H1 (cell line): ENCODE measurements at regions not wholly inside any gene's neighbourhood (a gene's known extent, or its start where the extent isn't known, plus 50 kb on each side); places are given as distances from the start of the nearest gene placed in this dataset.

Experiments used
- CTCF ChIA-PET: fragments of 300-600 bp; sonication (Branson Sonifier 250); formaldehyde crosslinking; loops from one replicate; lab custom pipeline; 2021; ENCODE audit not compliant: partially characterized antibody; lab: Charles Lee
- POLR2A ChIA-PET: fragments of 300-600 bp; sonication (Branson Sonifier 250); formaldehyde crosslinking; loops from one replicate; lab custom pipeline; 2021; ENCODE audit warnings: inconsistent platforms; ENCODE audit not compliant: partially characterized antibody; lab: Charles Lee
- DNase-seq, 2 experiments: peaks; one replicate each; pipeline versions ENCODE4 v3.0.0 to v3.0.0-alpha.2; 2010 to 2022; ENCODE audit warnings: low spot score in 2 of 2, low read depth in 1 of 2, mixed read lengths in 1 of 2
- FAIRE-seq: peaks from 2 replicates; lab custom pipeline; 2011; peaks lifted over from hg19 to GRCh38; lab: Jason Lieb, UNC
- H2AFZ ChIP-seq: 2 replicates; pipeline ENCODE4 v1.8.1; 2012; ENCODE audit warnings: low read length, inconsistent platforms
- H2AK5ac ChIP-seq: 2 replicates; pipeline ENCODE4 v1.6.1; 2013; ENCODE audit warnings: low read depth, low read length
- H2BK120ac ChIP-seq: replicated peaks from 2 replicates; pipeline ENCODE3; 2013; ENCODE audit warnings: low read depth, low read length, inconsistent platforms
- H2BK12ac ChIP-seq: 2 replicates; pipeline ENCODE4 v1.6.1; 2013; ENCODE audit warnings: low read depth, low read length
- H2BK15ac ChIP-seq: 2 replicates; pipeline ENCODE4 v1.6.1; 2013; ENCODE audit warnings: low read length
- H2BK20ac ChIP-seq: 2 replicates; pipeline ENCODE4 v1.6.1; 2013; ENCODE audit warnings: low read length
- H2BK5ac ChIP-seq: 2 replicates; pipeline ENCODE4 v1.6.1; 2013; ENCODE audit warnings: low read depth, low read length
- H3K14ac ChIP-seq: 2 replicates; pipeline ENCODE4 v1.6.1; 2013; ENCODE audit warnings: inconsistent platforms; ENCODE audit not compliant: insufficient read length
- H3K18ac ChIP-seq: 2 replicates; pipeline ENCODE4 v1.6.1; 2013; ENCODE audit warnings: low read length; ENCODE audit errors: extremely low read depth
- H3K23ac ChIP-seq: 2 replicates; pipeline ENCODE4 v1.6.1; 2013; ENCODE audit warnings: inconsistent platforms; ENCODE audit not compliant: insufficient read length
- H3K23me2 ChIP-seq: 2 replicates; pipeline ENCODE4 v1.6.1; 2013; ENCODE audit warnings: low read depth, low read length
- H3K27ac ChIP-seq: 2 replicates; pipeline ENCODE4 v1.6.1; 2011; ENCODE audit warnings: low read depth, low read length, inconsistent platforms
- H3K27me3 ChIP-seq, 4 experiments: replicated peaks in 1 of 4; 1 replicate in 1 of 4; 2 replicates in 3 of 4; pipeline versions ENCODE4 v1.6.1 to v1.8.1; 2011 to 2013; ENCODE audit warnings: low read length in 3 of 4, mild to moderate bottlenecking in 3 of 4, inconsistent platforms in 2 of 4, mixed read lengths in 2 of 4, moderate library complexity in 1 of 4; ENCODE audit not compliant: control insufficient read depth in 3 of 4, insufficient read depth in 3 of 4; ENCODE audit errors: extremely low read depth in 1 of 4
- H3K36me3 ChIP-seq, 4 experiments: 2 replicates each; pipeline versions ENCODE4 v1.6.1 to v1.8.1; 2011 to 2013; ENCODE audit warnings: mild to moderate bottlenecking in 4 of 4, low read length in 3 of 4, moderate library complexity in 2 of 4, control low read depth in 1 of 4, inconsistent platforms in 1 of 4; ENCODE audit not compliant: insufficient read depth in 4 of 4, control insufficient read depth in 2 of 4
- H3K4ac ChIP-seq: replicated peaks from 2 replicates; pipeline ENCODE3; 2013; ENCODE audit warnings: low read length, low read depth, mixed read lengths, inconsistent platforms; ENCODE audit not compliant: insufficient read length
- H3K4me1 ChIP-seq, 4 experiments: replicated peaks in 1 of 4; 1 replicate in 1 of 4; 2 replicates in 3 of 4; pipeline versions ENCODE4 v1.6.1 to v1.8.1; 2011 to 2013; ENCODE audit warnings: low read length in 3 of 4, inconsistent platforms in 2 of 4, mixed read lengths in 1 of 4; ENCODE audit not compliant: insufficient read depth in 4 of 4, control insufficient read depth in 3 of 4
- H3K4me2 ChIP-seq, 2 experiments: 2 replicates each; pipeline versions ENCODE4 v1.6.1 to v1.8.1; 2011 to 2013; ENCODE audit warnings: low read depth in 2 of 2, low read length in 2 of 2, control low read depth in 1 of 2, inconsistent platforms in 1 of 2, mild to moderate bottlenecking in 1 of 2; ENCODE audit not compliant: insufficient read depth in 1 of 2
- H3K4me3 ChIP-seq, 4 experiments: fragments of 200-600, 300-600 bp in 1 of 4; sonication (generic), shearing (Covaris generic), sonication (Bioruptor Twin) in 1 of 4; 2 replicates each; pipeline versions ENCODE4 v1.5.1 to v1.8.1; 2011 to 2016; ENCODE audit warnings: low read length in 4 of 4, low read depth in 3 of 4, control low read depth in 2 of 4, inconsistent platforms in 2 of 4, mild to moderate bottlenecking in 2 of 4, mixed read lengths in 1 of 4, moderate library complexity in 1 of 4; ENCODE audit not compliant: insufficient read depth in 2 of 4; ENCODE audit errors: extremely low read depth in 1 of 4
- H3K56ac ChIP-seq: replicated peaks from 2 replicates; pipeline ENCODE3; 2013; ENCODE audit warnings: low read depth, mild to moderate bottlenecking, mixed read lengths, low read length, inconsistent platforms; ENCODE audit not compliant: insufficient read length
- H3K79me1 ChIP-seq: 2 replicates; pipeline ENCODE4 v1.6.1; 2013; ENCODE audit warnings: low read depth, low read length, control low read depth
- H3K79me2 ChIP-seq, 2 experiments: 2 replicates each; pipeline versions ENCODE4 v1.6.1 to v1.8.1; 2012 to 2013; ENCODE audit warnings: low read length in 2 of 2, mild to moderate bottlenecking in 2 of 2, inconsistent platforms in 1 of 2; ENCODE audit not compliant: insufficient read depth in 2 of 2, control insufficient read depth in 1 of 2
- H3K9ac ChIP-seq, 4 experiments: replicated peaks in 1 of 4; 1 replicate in 1 of 4; 2 replicates in 3 of 4; pipeline versions ENCODE4 v1.6.1 to v1.8.1; 2011 to 2013; ENCODE audit warnings: low read depth in 3 of 4, low read length in 3 of 4, control low read depth in 2 of 4, mild to moderate bottlenecking in 2 of 4, moderate library complexity in 2 of 4, inconsistent platforms in 1 of 4; ENCODE audit errors: extremely low read depth in 1 of 4
- H3K9me3 ChIP-seq, 2 experiments: 2 replicates each; pipeline versions ENCODE4 v1.6.1 to v1.8.1; 2012 to 2013; ENCODE audit warnings: mild to moderate bottlenecking in 2 of 2, moderate library complexity in 2 of 2, control low read depth in 1 of 2, inconsistent platforms in 1 of 2, low read depth in 1 of 2, low read length in 1 of 2, mixed read lengths in 1 of 2; ENCODE audit not compliant: insufficient read depth in 2 of 2
- H4K20me1 ChIP-seq, 2 experiments: replicated peaks in 1 of 2; 2 replicates each; pipeline versions ENCODE3 to v1.8.1; 2011 to 2013; ENCODE audit warnings: inconsistent platforms in 2 of 2, low read length in 2 of 2, mild to moderate bottlenecking in 1 of 2; ENCODE audit not compliant: insufficient read depth in 2 of 2, control insufficient read depth in 1 of 2
- H4K5ac ChIP-seq: 2 replicates; pipeline ENCODE4 v1.6.1; 2013; ENCODE audit warnings: low read length, low read depth, mixed read lengths, inconsistent platforms; ENCODE audit not compliant: insufficient read length
- H4K8ac ChIP-seq: 2 replicates; pipeline ENCODE4 v1.8.0; 2013; ENCODE audit warnings: mild to moderate bottlenecking, moderate library complexity, low read length, inconsistent platforms; ENCODE audit not compliant: insufficient read depth; ENCODE audit errors: extremely low read depth
- H4K91ac ChIP-seq: replicated peaks from 2 replicates; pipeline ENCODE3; 2013; ENCODE audit warnings: low read length, mixed read lengths, inconsistent platforms; ENCODE audit not compliant: insufficient read length
- BRCA1 ChIP-seq: IDR thresholded peaks from 2 replicates; pipeline ENCODE4 v1.6.1; 2012; ENCODE audit warnings: low read depth, low read length, improper control_type of control experiment
- CHD1 ChIP-seq: IDR thresholded peaks from 2 replicates; pipeline ENCODE4 v1.6.1; 2012; ENCODE audit warnings: low read depth, low read length, improper control_type of control experiment
- GABPA ChIP-seq: IDR thresholded peaks from 2 replicates; pipeline ENCODE4 v1.6.1; 2011; ENCODE audit warnings: mild to moderate bottlenecking, low read length, moderate library complexity, borderline replicate concordance; ENCODE audit not compliant: insufficient read depth
- GTF2F1 ChIP-seq: IDR thresholded peaks from 2 replicates; pipeline ENCODE4 v1.6.1; 2012; ENCODE audit warnings: low read depth, low read length, improper control_type of control experiment, borderline replicate concordance
- MAFK ChIP-seq: IDR thresholded peaks from 2 replicates; pipeline ENCODE4 v1.6.1; 2012; ENCODE audit warnings: low read depth, mild to moderate bottlenecking, improper control_type of control experiment, low read length
- PHF8 ChIP-seq: fragments of 200-600 bp; sonication (generic); conservative IDR thresholded peaks from 2 replicates; pipeline ENCODE4 v1.7.1; 2012; ENCODE audit warnings: low read depth, mild to moderate bottlenecking, inconsistent platforms, low read length, moderate library complexity
- RFX5 ChIP-seq: IDR thresholded peaks from 2 replicates; pipeline ENCODE4 v1.6.1; 2011; ENCODE audit warnings: low read depth, low read length, improper control_type of control experiment, borderline replicate concordance
- SP1 ChIP-seq: IDR thresholded peaks from 2 replicates; pipeline ENCODE4 v1.6.1; 2011; ENCODE audit warnings: low read depth, low read length
- TBP ChIP-seq: IDR thresholded peaks from 2 replicates; pipeline ENCODE4 v1.6.1; 2011; ENCODE audit warnings: low read depth, low read length, improper control_type of control experiment

GRCh38 chr6:139943391-139943790 is 568.9 kb upstream of the CITED2 start:
- Histone ChIP-seq H4K8ac (no peak overlapping the region), H2AFZ (no peak overlapping the region), H3K23ac (no peak overlapping the region), H3K4me2 (no peak overlapping the region), H3K27ac (no peak overlapping the region), H3K27me3 (no peaks in the 10 kb centered on the region), H4K91ac (no peak overlapping the region), H3K14ac (no peak overlapping the region), H4K5ac (no peak overlapping the region), H2BK12ac (no peak overlapping the region), H3K9ac (no peak overlapping the region), H3K79me1 (no peaks in the 10 kb centered on the region), H3K36me3 (no peaks in the 10 kb centered on the region), H3K79me2 (no peaks in the 10 kb centered on the region), H2BK120ac (no peak overlapping the region), H3K9me3 (no peaks in the 10 kb centered on the region), H3K56ac (no peak overlapping the region), H3K4ac (no peak overlapping the region), H3K4me1 (peaks cover 0 to 5% (median 0%) of the 10 kb centered on the region in 4 experiments; a peak in 1 of 7 replicates), H3K18ac (no peak overlapping the region), H2BK15ac (no peak overlapping the region), H3K4me3 (no peak overlapping the region), H2BK20ac (no peak overlapping the region), H2AK5ac (no peak overlapping the region), H4K20me1 (no peaks in the 10 kb centered on the region), H3K23me2 (no peaks in the 10 kb centered on the region), H2BK5ac (no peak overlapping the region)
- CTCF ChIA-PET = interaction anchor here (0.6 kb wide), 1 partner anchor 383 kb away, joined by 4 read pairs; no protein-coding TSS in a partner anchor
- TF ChIP-seq BRCA1 (no peak), MAFK (no peak), RFX5 (no peak), CHD1 (no peak), TBP (no peak), GTF2F1 (no peak), GABPA (no peak), PHF8 (no peak), SP1 (no peak)
- POLR2A ChIA-PET = no interaction called here
- FAIRE-seq = no peak
- no peak for DNase-seq
